ENCODE measurements at regions not wholly inside any gene's neighbourhood (a gene's known extent, or its start where the extent isn't known, plus 50 kb on each side); places are given as distances from the start of the nearest gene placed in this dataset.
A peak's percentile ranks its signal among the peaks of the same experiment; 100 is the strongest.

DNA sequence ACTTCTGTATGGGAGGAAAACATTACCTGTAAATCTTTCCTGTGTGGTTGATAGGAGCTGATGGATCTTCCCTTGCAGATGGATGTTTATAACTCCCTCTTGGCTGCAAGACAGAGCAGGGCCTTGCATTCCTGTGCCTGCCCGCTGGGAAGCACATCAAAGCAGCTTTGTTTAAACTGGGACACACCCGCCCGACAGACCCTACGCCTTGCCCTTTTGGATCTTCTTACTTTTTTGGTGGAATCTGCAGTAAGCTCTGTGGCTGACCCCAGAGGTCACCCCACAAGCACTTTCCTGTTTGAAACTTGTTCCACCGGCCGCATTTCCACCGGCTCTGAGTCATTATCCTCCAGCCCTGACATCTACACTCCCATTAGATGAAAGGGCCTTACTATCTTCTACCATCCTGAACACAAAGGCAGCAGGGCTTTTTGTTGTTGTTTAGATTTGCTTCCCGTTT lies 244.1 kb upstream of the STT3B start (continued):
- TF ChIP-seq, protein P1, sequence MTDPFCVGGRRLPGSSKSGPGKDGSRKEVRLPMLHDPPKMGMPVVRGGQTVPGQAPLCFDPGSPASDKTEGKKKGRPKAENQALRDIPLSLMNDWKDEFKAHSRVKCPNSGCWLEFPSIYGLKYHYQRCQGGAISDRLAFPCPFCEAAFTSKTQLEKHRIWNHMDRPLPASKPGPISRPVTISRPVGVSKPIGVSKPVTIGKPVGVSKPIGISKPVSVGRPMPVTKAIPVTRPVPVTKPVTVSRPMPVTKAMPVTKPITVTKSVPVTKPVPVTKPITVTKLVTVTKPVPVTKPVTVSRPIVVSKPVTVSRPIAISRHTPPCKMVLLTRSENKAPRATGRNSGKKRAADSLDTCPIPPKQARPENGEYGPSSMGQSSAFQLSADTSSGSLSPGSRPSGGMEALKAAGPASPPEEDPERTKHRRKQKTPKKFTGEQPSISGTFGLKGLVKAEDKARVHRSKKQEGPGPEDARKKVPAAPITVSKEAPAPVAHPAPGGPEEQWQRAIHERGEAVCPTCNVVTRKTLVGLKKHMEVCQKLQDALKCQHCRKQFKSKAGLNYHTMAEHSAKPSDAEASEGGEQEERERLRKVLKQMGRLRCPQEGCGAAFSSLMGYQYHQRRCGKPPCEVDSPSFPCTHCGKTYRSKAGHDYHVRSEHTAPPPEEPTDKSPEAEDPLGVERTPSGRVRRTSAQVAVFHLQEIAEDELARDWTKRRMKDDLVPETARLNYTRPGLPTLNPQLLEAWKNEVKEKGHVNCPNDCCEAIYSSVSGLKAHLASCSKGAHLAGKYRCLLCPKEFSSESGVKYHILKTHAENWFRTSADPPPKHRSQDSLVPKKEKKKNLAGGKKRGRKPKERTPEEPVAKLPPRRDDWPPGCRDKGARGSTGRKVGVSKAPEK (CRISPR knock-in tag; IDR thresholded peaks at IDR 0.05; ENCODE audit: borderline replicate concordance), result no peak
- TF ChIP-seq, protein P2, sequence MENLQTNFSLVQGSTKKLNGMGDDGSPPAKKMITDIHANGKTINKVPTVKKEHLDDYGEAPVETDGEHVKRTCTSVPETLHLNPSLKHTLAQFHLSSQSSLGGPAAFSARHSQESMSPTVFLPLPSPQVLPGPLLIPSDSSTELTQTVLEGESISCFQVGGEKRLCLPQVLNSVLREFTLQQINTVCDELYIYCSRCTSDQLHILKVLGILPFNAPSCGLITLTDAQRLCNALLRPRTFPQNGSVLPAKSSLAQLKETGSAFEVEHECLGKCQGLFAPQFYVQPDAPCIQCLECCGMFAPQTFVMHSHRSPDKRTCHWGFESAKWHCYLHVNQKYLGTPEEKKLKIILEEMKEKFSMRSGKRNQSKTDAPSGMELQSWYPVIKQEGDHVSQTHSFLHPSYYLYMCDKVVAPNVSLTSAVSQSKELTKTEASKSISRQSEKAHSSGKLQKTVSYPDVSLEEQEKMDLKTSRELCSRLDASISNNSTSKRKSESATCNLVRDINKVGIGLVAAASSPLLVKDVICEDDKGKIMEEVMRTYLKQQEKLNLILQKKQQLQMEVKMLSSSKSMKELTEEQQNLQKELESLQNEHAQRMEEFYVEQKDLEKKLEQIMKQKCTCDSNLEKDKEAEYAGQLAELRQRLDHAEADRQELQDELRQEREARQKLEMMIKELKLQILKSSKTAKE (CRISPR knock-in tag; IDR thresholded peaks at IDR 0.05; ENCODE audit: borderline replicate concordance), result peak; percentile 70; the same call in 1 of the 2 replicates
- TF ChIP-seq RCOR2 (CRISPR knock-in tag; IDR thresholded peaks at IDR 0.05) (peak; percentile 71), GFI1 (CRISPR knock-in tag; IDR thresholded peaks at IDR 0.05; ENCODE audit: borderline replicate concordance) (peak; percentile 88), ZNF75D (CRISPR knock-in tag; IDR thresholded peaks at IDR 0.05; ENCODE audit: borderline replicate concordance) (no peak), ATM (IDR thresholded peaks at IDR 0.05; ENCODE audit: borderline replicate concordance) (no peak), TCF7 (IDR thresholded peaks at IDR 0.05; ENCODE audit: low read depth) (peak; percentile 97), ZNF333 (CRISPR knock-in tag; IDR thresholded peaks at IDR 0.05; ENCODE audit: borderline replicate concordance) (no peak), TEAD3 (CRISPR knock-in tag; optimal IDR thresholded peaks at IDR 0.05; ENCODE audit: borderline replicate concordance) (peak; percentile 98), ZNF264 (CRISPR knock-in tag; IDR thresholded peaks at IDR 0.05) (0 out of 2 replicates have a peak, but pooled peaks have one; percentile 36), TAF1 (CRISPR knock-in tag; IDR thresholded peaks at IDR 0.05) (no peak), FOXK1 (CRISPR knock-in tag; IDR thresholded peaks at IDR 0.05; ENCODE audit: borderline replicate concordance, low read depth) (no peak)
- TF ChIP-seq, protein P3, sequence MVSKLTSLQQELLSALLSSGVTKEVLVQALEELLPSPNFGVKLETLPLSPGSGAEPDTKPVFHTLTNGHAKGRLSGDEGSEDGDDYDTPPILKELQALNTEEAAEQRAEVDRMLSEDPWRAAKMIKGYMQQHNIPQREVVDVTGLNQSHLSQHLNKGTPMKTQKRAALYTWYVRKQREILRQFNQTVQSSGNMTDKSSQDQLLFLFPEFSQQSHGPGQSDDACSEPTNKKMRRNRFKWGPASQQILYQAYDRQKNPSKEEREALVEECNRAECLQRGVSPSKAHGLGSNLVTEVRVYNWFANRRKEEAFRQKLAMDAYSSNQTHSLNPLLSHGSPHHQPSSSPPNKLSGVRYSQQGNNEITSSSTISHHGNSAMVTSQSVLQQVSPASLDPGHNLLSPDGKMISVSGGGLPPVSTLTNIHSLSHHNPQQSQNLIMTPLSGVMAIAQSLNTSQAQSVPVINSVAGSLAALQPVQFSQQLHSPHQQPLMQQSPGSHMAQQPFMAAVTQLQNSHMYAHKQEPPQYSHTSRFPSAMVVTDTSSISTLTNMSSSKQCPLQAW (CRISPR knock-in tag; IDR thresholded peaks at IDR 0.05), result no peak
- TF ChIP-seq, protein P4, sequence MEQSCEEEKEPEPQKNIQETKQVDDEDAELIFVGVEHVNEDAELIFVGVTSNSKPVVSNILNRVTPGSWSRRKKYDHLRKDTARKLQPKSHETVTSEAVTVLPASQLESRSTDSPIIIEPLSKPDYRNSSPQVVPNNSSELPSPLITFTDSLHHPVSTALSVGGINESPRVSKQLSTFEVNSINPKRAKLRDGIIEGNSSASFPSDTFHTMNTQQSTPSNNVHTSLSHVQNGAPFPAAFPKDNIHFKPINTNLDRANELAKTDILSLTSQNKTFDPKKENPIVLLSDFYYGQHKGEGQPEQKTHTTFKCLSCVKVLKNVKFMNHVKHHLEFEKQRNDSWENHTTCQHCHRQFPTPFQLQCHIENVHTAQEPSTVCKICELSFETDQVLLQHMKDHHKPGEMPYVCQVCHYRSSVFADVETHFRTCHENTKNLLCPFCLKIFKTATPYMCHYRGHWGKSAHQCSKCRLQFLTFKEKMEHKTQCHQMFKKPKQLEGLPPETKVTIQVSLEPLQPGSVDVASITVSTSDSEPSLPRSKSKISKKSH (CRISPR knock-in tag; IDR thresholded peaks at IDR 0.05; ENCODE audit: borderline replicate concordance), result no peak
- TF ChIP-seq, protein P5, sequence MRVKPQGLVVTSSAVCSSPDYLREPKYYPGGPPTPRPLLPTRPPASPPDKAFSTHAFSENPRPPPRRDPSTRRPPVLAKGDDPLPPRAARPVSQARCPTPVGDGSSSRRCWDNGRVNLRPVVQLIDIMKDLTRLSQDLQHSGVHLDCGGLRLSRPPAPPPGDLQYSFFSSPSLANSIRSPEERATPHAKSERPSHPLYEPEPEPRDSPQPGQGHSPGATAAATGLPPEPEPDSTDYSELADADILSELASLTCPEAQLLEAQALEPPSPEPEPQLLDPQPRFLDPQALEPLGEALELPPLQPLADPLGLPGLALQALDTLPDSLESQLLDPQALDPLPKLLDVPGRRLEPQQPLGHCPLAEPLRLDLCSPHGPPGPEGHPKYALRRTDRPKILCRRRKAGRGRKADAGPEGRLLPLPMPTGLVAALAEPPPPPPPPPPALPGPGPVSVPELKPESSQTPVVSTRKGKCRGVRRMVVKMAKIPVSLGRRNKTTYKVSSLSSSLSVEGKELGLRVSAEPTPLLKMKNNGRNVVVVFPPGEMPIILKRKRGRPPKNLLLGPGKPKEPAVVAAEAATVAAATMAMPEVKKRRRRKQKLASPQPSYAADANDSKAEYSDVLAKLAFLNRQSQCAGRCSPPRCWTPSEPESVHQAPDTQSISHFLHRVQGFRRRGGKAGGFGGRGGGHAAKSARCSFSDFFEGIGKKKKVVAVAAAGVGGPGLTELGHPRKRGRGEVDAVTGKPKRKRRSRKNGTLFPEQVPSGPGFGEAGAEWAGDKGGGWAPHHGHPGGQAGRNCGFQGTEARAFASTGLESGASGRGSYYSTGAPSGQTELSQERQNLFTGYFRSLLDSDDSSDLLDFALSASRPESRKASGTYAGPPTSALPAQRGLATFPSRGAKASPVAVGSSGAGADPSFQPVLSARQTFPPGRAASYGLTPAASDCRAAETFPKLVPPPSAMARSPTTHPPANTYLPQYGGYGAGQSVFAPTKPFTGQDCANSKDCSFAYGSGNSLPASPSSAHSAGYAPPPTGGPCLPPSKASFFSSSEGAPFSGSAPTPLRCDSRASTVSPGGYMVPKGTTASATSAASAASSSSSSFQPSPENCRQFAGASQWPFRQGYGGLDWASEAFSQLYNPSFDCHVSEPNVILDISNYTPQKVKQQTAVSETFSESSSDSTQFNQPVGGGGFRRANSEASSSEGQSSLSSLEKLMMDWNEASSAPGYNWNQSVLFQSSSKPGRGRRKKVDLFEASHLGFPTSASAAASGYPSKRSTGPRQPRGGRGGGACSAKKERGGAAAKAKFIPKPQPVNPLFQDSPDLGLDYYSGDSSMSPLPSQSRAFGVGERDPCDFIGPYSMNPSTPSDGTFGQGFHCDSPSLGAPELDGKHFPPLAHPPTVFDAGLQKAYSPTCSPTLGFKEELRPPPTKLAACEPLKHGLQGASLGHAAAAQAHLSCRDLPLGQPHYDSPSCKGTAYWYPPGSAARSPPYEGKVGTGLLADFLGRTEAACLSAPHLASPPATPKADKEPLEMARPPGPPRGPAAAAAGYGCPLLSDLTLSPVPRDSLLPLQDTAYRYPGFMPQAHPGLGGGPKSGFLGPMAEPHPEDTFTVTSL (CRISPR knock-in tag; IDR thresholded peaks at IDR 0.05; ENCODE audit: borderline replicate concordance), result peak; percentile 93

All from HepG2 (cell line).